ACHN (cell line): ENCODE measurements at regions not wholly inside any gene's neighbourhood (a gene's known extent, or its start where the extent isn't known, plus 50 kb on each side); places are given as distances from the start of the nearest gene placed in this dataset.

ENCODE experiments used
- DNase-seq: peaks from one replicate; pipeline ENCODE4 v3.0.0-alpha.2; 2015
- in situ Hi-C: cut with HindIII; loops from 2 replicates; pipeline ENCODE4 v1.10.0; 2017; ENCODE audit warnings: low sequenced_read_pairs, low pct_ligation_motif_present, low pct_unique_long_range_greater_than_20kb

DNA sequence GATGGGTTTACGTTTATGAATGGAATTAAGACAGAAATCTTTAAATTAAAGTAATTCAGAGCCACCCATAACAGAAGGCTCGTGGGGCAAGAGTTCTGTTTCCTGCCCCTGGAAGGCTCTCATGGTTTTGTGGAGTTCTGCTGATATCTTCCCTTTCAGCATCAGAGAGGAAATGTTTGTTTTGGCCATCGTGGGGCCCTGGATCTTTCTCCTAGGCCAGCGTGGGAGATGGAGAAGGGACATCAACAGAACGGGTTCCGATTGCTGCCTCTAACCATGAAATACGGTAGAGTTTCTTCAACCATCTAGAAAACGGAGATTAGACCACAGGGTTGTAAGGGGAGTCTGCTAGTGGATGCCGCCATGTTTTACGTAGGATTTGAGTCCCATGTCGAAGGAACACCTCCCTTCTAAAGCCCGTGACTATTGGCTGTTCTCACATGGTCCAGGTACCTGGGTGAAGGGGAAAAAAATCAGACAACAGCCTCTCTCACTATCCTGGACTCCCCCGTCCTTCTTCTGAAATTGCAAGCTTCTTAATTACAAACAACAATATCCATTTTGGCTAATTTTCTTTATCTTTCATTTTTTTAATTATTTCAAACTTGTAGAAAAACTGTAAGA, 169.1 kb upstream of the CELF2 start:
- in situ Hi-C loops, result no loop called here
- DNase-seq, result no peak

DNA sequence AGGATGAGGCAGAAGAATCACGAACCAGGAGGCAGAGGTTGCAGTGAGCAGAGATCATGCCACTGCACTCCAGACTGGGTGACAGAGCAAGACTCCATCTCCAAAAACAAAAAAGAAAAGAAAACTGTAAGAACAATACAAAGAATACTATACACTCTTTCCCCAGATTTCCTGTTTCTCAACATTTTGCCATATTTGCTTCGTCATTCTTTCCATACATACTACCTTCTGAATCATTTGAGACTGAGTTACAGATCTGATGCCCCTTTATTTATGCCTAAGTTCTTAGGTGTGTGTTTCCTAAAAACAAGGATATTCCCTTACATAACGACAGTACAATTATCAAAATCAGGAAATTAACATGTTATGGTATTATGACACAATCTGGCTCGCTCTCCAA, 168.4 kb upstream of the CELF2 start:
- no peak for DNase-seq
- in situ Hi-C loops, result no loop called here

GRCh38 chr10:10850214-10850613, 167.5 kb upstream of the CELF2 start:
- in situ Hi-C loops, result no loop called here

DNA sequence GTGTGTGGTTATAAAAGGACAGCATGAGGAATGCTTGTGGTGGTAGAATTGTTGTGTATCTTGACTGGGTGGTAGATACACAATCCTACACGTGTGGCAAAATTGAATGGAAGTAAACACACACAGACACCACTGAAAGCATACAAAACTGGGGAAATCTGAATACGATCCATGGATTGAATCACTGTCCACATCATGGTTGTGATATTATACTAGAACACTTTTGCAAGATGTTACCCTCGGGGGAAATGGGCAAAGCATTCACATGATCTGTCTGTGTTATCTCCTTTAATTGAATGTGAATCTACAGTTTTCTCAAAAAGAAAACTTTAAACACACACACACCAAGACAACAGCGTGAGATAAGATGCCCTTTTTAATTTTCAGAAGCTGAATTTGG, 165.2 kb upstream of the CELF2 start:
- DNase-seq, result no peak
- in situ Hi-C loops, result no loop called here

More at GRCh38 chr10:10850214-10850613, 167.5 kb upstream of the CELF2 start:
- DNase-seq, result no peak

- in situ Hi-C loops, result no loop called here
- no peak for DNase-seq
Observed at GRCh38 chr10:10853954-10854353, 163.7 kb upstream of the CELF2 start.

GRCh38 chr10:10854725-10855124, 162.9 kb upstream of the CELF2 start:
- no peak for DNase-seq
- in situ Hi-C loops, result no loop called here

DNA sequence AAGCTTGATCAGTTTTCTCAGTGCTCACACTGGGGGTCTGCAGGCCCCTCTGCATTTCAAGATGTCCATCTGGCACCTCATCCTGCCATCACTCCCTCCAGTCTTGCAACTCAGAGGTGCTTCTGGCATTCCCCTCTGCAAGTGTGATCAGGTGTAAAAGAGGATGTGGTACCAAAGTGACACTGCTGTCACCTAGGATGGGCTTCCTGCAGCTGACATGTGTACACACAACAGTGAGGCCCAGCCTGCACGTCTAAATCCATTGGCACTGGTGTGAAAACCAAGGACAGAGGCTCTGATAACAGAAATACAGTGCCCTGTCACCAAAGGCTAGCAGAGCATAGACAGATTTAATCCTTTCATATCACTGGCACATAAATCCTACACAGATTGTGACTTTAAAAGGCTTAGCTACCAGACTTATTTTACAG, 162.5 kb upstream of the CELF2 start:
- in situ Hi-C loops, result no loop called here

GRCh38 chr10:10860455-10860976, 157.2 kb upstream of the CELF2 start:
- DNase-seq, result no peak
- in situ Hi-C loops, result no loop called here

More for the DNA sequence above, 162.5 kb upstream of the CELF2 start:
- DNase-seq, result no peak

GRCh38 chr10:10865303-10865702, 152.4 kb upstream of the CELF2 start:
- no peak for DNase-seq
- in situ Hi-C loops, result no loop called here

DNA sequence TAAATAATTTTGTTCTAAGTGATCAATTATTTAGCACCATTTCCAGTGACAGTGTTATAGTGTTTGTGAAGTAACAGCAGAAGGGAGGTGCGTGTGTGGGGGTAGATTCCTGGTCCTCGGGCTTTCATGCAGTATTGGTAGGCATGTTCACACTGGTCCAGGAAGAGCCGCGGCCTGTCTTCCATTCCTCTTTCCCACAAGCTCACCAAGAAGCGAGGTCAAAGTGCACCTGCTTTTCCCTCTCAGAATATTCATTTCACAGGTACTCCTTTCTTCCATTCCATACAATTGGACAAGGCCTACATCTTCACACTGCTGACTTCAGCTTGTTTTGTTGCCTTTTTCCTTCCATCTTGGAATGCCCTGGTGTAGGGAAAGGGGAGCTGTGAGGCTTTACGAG, 151.8 kb upstream of the CELF2 start:
- in situ Hi-C loops, result no loop called here
- no peak for DNase-seq

- in situ Hi-C loops, result no loop called here
- no peak for DNase-seq
Observed at GRCh38 chr10:10869592-10869991, 148.1 kb upstream of the CELF2 start.

DNA sequence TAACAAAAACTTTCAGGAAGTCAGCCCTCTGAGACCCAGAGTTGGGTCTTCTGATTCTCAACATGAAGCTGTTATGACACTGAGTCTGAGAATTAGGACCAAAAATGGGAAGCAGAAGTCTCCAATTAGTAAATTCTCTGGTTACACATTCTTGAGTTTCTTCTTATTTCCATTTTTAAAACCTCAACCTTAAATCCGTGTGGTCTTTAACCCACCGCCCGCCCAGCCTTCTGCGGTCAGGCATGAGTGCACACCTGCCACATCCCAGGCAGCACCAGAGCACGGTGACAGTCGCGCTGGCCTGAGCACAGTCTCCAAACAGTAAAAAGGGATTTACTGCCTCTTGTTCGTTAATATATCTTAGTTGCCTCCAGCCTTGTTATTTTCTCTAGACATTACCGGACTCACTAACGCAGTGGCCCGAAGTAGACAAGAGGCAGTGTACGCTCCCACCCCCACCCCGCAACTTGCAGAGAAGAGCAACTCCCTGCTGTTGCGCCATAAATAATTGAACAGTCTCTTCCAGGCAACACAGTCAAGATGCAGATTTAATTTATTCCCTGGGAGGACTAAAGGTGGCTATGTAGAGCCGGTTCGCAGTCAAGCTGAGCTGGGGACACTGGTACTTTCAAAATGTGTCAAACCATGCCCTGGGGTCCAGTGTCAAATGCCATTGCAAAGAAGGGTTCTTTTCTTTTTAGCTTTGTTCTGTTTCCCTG, 147.0 kb upstream of the CELF2 start:
- in situ Hi-C loops, result no loop called here
- DNase-seq, result no peak

GRCh38 chr10:10871352-10871751, 146.3 kb upstream of the CELF2 start:
- in situ Hi-C loops, result no loop called here
- no peak for DNase-seq

- in situ Hi-C loops, result no loop called here
- DNase-seq, result peak; percentile 6
Observed at GRCh38 chr10:10872035-10872673, 145.5 kb upstream of the CELF2 start.

- in situ Hi-C loops, result no loop called here
- no peak for DNase-seq
Observed at GRCh38 chr10:10872764-10873163, 144.9 kb upstream of the CELF2 start.

DNA sequence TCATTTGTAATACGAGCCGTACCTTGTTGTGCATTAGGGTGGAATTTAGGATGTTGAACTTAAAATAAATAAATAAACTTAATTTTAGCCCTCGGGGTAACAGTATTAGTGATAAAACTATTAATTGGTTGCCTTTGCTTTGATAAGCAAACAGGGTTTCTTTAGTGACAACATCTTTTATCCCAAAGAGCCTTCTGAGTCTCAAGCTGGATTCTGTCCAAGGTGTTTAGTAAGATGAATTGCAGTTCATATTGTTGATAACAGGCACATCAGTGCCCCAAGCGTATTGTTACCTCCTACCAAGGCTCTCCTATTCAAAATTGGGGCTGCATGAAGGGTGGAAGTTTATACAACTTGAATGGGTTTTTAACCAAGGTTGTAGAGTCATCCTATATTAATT, 144.4 kb upstream of the CELF2 start:
- no peak for DNase-seq
- in situ Hi-C loops, result no loop called here

- in situ Hi-C loops, result no loop called here
- DNase-seq, result no peak
Observed at GRCh38 chr10:10873915-10874314, 143.8 kb upstream of the CELF2 start.

DNA sequence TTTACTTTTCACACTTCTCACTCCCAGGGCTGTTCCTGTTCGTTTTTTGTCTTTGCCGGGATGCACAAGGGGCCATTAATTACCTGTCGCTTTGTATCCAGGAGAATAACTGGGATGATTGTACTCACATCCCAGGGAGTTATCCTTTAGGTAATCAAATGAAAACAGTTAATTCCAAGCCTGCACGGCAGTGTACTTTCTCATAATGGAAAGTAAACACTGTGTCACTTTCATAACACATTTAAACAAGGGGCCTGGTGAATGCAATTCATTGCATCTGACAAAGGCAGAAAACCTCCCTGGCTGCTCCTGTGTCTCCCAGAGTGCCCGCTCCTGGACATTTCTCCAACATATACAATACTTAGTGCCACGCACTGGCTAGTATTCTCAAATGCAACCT, 138.7 kb upstream of the CELF2 start:
- in situ Hi-C loops, result no loop called here
- no peak for DNase-seq

DNA sequence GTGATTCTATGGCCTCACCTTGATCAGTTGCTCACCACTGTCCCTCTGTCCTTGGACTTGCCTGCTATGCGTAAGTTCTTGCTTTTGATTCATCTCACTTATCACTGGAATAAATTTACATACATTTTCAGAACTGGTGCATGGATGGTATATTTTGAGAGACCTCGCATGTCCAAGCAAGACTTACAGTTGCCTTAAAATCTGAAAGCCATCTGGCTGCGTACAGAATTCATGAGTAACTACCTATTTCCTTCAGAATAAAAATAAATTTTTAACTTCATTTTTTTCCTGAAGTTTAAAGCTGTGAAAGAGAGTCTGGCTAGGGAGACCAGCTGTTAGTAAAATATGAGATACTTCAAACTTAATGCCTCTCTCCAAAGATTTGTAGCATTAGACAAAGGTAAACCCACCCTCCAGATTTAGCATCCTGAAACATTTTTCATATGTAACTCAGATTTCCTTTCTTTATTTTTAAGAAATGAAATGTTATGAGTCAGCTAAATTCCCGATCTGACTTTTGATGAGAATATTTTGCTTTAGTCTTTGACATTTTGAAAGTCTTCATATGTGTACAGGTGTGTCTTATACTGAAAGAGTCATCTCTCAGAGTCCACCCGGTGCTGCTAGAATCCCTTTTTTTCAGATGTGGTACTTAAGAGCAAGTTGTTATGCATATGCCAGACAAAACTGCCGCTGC, 136.4 kb upstream of the CELF2 start:
- in situ Hi-C loops, result no loop called here
- no peak for DNase-seq
